ENCODE measurements at regions not wholly inside any gene's neighbourhood (a gene's known extent, or its start where the extent isn't known, plus 50 kb on each side); places are given as distances from the start of the nearest gene placed in this dataset.
"Not testable (repeated sequence)": the region's sequence is repeated elsewhere in the genome, so short reads cannot be mapped to it uniquely, and the experiment has no call there.

DNA sequence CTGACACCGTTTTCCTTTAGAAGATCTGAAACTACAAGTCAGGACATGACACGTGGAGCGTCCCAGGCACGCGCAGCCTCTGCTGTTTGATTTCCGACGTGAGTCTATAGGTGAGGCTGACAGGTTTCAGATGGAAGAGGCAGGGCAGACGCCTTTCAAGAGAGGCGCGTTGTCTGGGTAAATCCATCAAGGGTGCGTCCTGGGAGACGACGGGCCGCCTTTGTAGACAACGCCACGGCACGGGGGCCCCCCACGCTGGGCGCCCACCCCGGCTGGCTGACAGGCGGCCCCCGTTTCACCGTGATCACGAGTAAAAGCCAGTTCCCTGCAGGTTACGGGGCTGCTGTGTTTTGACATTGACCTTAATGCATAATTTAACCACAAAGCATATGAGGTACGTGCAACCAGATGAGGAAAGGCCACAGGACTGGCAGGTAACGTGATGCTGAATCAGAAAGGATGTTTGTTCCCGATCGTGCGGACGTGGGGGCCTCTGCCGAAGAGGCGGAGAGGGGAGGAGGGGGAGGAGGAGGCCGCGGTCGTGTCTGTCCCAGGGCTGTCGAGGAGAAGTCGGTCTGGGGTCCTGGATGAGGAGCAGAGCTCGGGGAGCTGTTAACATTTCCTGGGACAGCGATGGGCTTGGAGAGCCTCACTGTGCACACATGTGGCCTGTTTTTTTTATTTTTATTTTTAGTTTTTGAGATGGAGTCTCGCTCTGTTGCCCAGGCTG is 51.1 kb upstream of the PPP2R3B start:
- Mint-ChIP-seq H3K4me3 (no peak overlapping the region), H3K27me3 (no peaks in the 10 kb centered on the region), H3K4me1 (peaks cover 7% of the 10 kb centered on the region), H3K36me3 (ENCODE audit: low read depth) (peaks cover 7% of the 10 kb centered on the region), H3K27ac (no peak overlapping the region), H3K9me3 (peaks cover 38% of the 10 kb centered on the region)
- ChIA-PET CTCF (no interaction called here), POLR2A (no interaction called here)
- DNase-seq: no peak

DNA sequence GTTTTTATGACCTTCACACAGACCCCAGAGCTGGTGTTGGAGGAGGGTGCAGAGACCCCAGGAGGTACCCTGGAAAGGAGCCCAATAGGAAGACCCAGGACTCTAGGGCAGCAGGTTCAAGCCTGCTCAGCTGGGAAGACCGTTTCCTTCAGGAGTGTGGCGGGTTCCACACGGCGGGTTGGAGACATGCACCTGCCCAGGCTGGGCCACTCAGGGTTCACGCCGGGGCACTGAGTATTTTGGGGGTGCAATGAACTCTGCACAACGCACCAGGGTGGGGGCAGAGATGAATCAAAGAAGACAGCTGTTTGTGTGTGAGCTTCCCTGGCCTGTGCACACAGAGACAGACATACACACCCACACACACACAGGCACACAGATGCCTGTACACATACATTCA is 52.5 kb upstream of the PPP2R3B start:
- DNase-seq: no peak
- Mint-ChIP-seq H3K4me1 (peaks cover 7% of the 10 kb centered on the region), H3K36me3 (ENCODE audit: low read depth) (peaks cover 7% of the 10 kb centered on the region), H3K9me3 (peaks cover 38% of the 10 kb centered on the region), H3K27ac (no peak overlapping the region), H3K4me3 (no peak overlapping the region), H3K27me3 (no peaks in the 10 kb centered on the region)
- CTCF ChIA-PET: no interaction called here
- POLR2A ChIA-PET: no interaction called here

DNA sequence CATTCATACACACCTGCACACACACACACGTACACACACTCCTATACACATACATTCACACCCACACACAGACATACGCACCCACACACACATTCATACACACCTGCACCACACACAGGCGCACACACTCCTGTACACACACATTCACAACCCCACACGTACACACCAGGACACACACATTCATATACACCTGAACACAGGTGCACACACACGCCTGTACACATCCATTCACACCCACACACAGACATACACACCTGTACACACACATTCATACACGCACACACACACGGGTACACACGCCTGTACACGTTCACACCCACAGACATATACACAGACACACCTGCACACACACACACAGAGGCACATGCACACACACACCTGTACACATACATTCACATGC is 53.0 kb upstream of the PPP2R3B start:
- ChIA-PET CTCF (no interaction called here), POLR2A (no interaction called here)
- no peak for DNase-seq
- peaks cover 38% of the 10 kb centered on the region for H3K9me3 Mint-ChIP-seq
- H3K27me3 Mint-ChIP-seq: no peaks in the 10 kb centered on the region
- no peak overlapping the region for H3K4me3 Mint-ChIP-seq
- H3K36me3 Mint-ChIP-seq (ENCODE audit: low read depth): peaks cover 7% of the 10 kb centered on the region
- H3K27ac Mint-ChIP-seq: no peak overlapping the region
- H3K4me1 Mint-ChIP-seq: peaks cover 7% of the 10 kb centered on the region

DNA sequence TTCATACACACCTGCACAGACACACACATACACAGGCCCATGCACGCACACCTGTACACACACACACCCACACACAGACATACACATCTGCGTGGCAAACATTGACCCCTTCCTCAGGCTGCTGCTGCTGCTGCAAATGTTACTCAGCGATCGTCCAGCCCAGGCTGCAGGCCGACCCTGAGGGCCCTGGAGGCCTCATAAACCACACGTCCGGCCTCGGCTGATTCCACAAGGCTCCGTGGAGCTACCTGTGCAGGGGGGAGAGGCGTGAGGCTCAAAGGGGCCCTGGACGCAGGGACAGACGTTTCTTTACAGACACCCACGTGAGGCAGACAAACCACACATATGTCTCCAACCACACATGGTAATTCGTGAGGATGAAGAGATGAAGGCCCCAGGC is 53.9 kb upstream of the PPP2R3B start:
- H3K36me3 Mint-ChIP-seq (ENCODE audit: low read depth): peaks cover 7% of the 10 kb centered on the region

DNA sequence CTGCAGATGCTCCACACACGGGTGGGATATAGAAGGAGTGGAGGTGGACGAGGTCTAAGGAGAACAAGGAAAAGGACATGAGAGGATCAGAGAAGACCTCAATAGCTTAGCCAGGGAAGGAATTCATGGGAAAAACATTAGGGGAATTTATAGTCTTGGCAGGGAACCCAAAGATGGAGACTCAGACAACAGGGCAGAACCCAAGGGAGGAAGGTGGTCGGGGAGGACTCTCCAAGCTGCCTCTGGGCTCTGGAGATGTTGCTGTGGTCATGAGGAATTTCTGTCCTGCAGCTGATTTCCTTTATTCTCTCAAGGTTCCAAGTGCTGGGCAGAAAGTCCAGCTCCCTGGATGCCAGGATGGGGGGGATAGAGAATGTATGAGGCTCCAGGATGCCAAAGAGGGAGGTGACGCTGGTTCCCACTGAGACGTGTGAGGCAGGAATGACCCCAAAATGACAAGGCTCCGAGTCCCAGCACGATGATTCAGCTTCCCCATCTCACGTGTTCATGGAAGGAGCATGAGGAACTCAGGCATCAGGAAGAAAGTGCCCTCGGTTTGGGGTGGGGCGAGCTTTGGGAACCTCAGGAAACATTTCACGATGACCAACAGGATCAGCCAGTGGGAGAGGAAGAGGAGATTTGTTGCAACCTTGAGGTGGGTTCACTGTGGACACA is 57.0 kb upstream of the PPP2R3B start:
- H3K4me1 Mint-ChIP-seq: no peaks in the 10 kb centered on the region
- no peak overlapping the region for H3K4me3 Mint-ChIP-seq
- CTCF ChIA-PET: no interaction called here
- H3K9me3 Mint-ChIP-seq: peaks cover 23% of the 10 kb centered on the region
- no peak for DNase-seq
- no peaks in the 10 kb centered on the region for H3K36me3 Mint-ChIP-seq (ENCODE audit: low read depth)
- POLR2A ChIA-PET: no interaction called here
- no peak overlapping the region for H3K27ac Mint-ChIP-seq
- H3K27me3 Mint-ChIP-seq: no peaks in the 10 kb centered on the region

More for the DNA sequence above, 53.9 kb upstream of the PPP2R3B start:
- Mint-ChIP-seq H3K9me3 (peaks cover 36% of the 10 kb centered on the region), H3K27ac (no peak overlapping the region), H3K27me3 (no peaks in the 10 kb centered on the region), H3K4me3 (no peak overlapping the region), H3K4me1 (peaks cover 7% of the 10 kb centered on the region)
- ChIA-PET CTCF (no interaction called here), POLR2A (no interaction called here)
- no peak for DNase-seq

DNA sequence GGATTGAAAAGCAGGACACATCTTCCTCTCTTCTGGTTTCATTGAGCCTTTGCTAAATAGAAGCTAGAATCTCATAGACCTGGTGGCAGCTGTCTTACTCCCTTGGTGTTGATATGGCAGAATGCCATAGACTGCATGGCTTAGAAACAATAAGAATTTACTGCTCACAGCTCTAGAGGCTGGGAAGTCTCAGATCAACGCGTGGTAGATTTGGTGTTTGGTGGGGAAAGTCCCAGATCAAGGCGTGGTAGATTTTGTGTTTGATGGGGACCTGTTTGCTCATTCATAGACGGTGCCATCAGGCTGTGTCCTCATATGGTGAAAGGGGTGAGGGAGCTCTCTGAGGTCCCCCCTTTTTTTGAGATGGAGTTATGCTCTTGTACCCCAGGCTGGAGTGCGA is 57.6 kb upstream of the PPP2R3B start:
- CTCF ChIA-PET: no interaction called here
- DNase-seq: no peak
- no peak overlapping the region for H3K4me3 Mint-ChIP-seq
- POLR2A ChIA-PET: no interaction called here
- H3K36me3 Mint-ChIP-seq (ENCODE audit: low read depth): no peaks in the 10 kb centered on the region
- H3K9me3 Mint-ChIP-seq: peaks cover 22% of the 10 kb centered on the region
- H3K4me1 Mint-ChIP-seq: no peaks in the 10 kb centered on the region
- H3K27me3 Mint-ChIP-seq: no peaks in the 10 kb centered on the region
- no peak overlapping the region for H3K27ac Mint-ChIP-seq

DNA sequence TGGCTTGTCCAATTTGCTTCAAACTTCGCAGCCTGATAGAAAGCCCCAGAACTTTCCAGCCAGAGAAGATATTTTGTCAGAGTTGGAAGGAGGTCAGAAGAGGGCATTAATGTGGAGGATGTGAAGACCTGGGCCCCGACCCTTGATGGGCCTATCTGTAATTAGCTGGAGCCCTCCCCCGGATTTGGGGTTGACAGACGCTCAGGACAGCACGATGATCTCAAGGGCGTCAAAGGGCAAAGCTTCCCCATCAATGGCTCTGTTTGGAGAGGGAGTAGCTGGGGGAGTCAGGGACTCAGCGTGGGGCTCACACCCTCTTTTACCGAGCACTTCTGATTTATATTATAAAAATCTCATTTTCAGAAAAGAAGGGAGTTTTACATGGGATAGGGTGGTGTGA is 59.0 kb upstream of the PPP2R3B start:
- Mint-ChIP-seq H3K9me3 (peaks cover 8% of the 10 kb centered on the region), H3K27ac (no peak overlapping the region), H3K27me3 (no peaks in the 10 kb centered on the region), H3K4me1 (no peaks in the 10 kb centered on the region), H3K4me3 (no peak overlapping the region), H3K36me3 (ENCODE audit: low read depth) (no peaks in the 10 kb centered on the region)
- no peak for DNase-seq
- CTCF ChIA-PET: no interaction called here
- POLR2A ChIA-PET: no interaction called here

DNA sequence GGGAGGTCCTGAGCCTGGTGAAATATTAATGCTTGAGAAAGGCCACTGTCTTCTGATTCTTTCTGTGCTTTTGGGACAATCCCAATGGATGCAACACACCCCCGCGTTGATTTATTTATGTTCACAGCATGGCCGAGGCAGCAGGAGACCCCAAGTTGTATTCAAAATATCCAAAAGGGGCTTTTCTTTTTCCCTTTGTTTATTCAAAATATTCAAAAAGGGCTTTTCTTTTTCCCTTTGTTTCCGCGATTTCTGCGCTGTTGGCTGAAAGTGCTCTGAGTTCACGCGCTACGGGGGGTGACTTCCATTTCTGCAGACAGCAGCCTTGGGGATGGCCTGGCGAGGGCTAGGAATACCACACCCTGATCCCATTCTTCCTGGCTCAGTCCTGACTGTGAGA is 59.5 kb upstream of the PPP2R3B start:
- no peak overlapping the region for H3K27ac Mint-ChIP-seq
- CTCF ChIA-PET: no interaction called here
- H3K4me3 Mint-ChIP-seq: no peak overlapping the region
- POLR2A ChIA-PET: no interaction called here
- DNase-seq: no peak
- H3K4me1 Mint-ChIP-seq: no peaks in the 10 kb centered on the region
- H3K27me3 Mint-ChIP-seq: no peaks in the 10 kb centered on the region
- H3K36me3 Mint-ChIP-seq (ENCODE audit: low read depth): no peaks in the 10 kb centered on the region
- H3K9me3 Mint-ChIP-seq: peaks cover 4% of the 10 kb centered on the region

DNA sequence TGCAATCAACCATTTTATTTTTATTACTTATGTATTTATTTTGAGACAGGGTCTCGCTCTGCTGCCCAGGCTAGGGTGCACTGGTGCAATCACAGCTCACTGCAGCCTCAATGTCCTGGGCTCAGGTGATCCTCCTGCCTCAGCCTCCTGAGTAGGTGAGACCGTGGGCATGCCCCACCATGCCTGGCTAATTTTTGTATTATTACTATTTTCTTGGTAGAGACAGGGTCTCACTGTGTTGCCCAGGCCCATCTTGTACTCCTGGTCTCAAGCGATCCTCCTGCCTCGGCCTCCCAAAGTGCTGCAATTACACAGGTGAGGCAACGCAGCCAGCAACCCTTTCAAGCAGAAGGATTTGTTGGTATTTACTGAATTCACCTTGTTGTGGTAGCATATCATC is 60.3 kb upstream of the PPP2R3B start:
- no peak overlapping the region for H3K27ac Mint-ChIP-seq
- DNase-seq: no peak
- no peak overlapping the region for H3K4me3 Mint-ChIP-seq
- H3K4me1 Mint-ChIP-seq: no peaks in the 10 kb centered on the region
- H3K36me3 Mint-ChIP-seq (ENCODE audit: low read depth): no peaks in the 10 kb centered on the region
- ChIA-PET CTCF (no interaction called here), POLR2A (no interaction called here)
- peaks cover 4% of the 10 kb centered on the region for H3K9me3 Mint-ChIP-seq
- H3K27me3 Mint-ChIP-seq: no peaks in the 10 kb centered on the region

DNA sequence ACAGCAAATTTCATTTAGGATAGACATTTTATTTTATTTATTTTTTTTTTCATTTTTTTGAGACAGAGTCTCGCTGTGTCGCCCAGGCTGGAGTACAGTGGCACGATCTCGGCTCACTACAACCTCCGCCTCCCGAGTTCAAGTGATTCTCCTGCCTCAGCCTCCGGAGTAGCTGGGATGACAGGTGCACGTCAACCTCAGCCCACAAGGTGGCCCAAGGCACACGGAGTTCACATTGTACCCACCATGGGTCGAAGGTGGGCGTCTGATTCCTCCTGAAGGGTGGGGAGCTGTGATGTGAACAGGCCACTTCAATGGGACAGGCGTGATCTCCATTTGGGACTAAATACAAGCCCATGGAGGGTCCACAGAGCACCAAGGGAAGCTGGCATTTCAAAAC is 65.0 kb upstream of the PPP2R3B start:
- H3K9me3 Mint-ChIP-seq; CTCF ChIA-PET; H3K27me3 Mint-ChIP-seq; POLR2A ChIA-PET; H3K27ac Mint-ChIP-seq; H3K36me3 Mint-ChIP-seq (ENCODE audit: low read depth); DNase-seq; H3K4me3 Mint-ChIP-seq; H3K4me1 Mint-ChIP-seq: not testable (repeated sequence)

DNA sequence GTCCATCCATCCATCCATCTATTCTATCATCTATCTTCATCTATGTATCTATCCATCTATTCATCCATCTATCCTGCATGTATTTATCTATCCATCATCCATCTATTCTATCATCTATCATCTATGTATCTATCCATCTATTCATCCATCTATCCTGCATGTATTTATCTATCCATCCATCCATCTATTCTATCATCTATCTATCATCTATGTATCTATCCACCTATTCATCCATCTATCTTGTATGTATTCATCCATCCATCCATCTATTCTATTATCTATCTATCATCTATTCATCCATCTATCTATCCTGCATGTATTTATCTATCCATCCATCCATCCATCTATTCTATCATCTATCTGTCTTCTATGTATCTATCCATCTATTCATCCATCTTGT is 65.9 kb upstream of the PPP2R3B start:
- no peak for DNase-seq
- H3K4me3 Mint-ChIP-seq: no peak overlapping the region
- H3K9me3 Mint-ChIP-seq: no peaks in the 10 kb centered on the region
- no peak overlapping the region for H3K27ac Mint-ChIP-seq
- no peaks in the 10 kb centered on the region for H3K36me3 Mint-ChIP-seq (ENCODE audit: low read depth)
- H3K4me1 Mint-ChIP-seq: no peaks in the 10 kb centered on the region
- CTCF ChIA-PET: no interaction called here
- POLR2A ChIA-PET: no interaction called here
- H3K27me3 Mint-ChIP-seq: no peaks in the 10 kb centered on the region

DNA sequence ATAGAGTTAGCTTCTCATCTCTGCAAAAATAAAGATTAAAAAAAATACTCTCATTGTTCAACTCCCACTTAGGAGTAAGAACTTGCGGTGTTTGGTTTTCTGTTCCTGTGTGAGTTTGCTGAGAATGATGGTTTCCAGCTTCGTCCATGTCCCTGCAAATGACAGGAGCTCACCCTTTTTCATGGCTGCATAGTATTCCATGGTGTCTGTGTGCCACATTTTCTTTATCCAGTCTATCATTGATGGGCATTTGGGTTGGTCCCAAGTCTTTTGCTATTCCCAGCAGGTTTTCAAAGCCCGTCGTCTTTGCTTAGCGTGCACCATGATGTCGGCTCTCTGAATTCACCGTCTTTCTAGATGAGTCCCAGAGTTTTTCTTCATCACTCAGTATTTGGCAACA is 67.8 kb upstream of the PPP2R3B start:
- H3K4me1 Mint-ChIP-seq; H3K27me3 Mint-ChIP-seq; H3K36me3 Mint-ChIP-seq (ENCODE audit: low read depth); CTCF ChIA-PET; H3K4me3 Mint-ChIP-seq; POLR2A ChIA-PET; H3K27ac Mint-ChIP-seq; DNase-seq; H3K9me3 Mint-ChIP-seq: not testable (repeated sequence)

DNA sequence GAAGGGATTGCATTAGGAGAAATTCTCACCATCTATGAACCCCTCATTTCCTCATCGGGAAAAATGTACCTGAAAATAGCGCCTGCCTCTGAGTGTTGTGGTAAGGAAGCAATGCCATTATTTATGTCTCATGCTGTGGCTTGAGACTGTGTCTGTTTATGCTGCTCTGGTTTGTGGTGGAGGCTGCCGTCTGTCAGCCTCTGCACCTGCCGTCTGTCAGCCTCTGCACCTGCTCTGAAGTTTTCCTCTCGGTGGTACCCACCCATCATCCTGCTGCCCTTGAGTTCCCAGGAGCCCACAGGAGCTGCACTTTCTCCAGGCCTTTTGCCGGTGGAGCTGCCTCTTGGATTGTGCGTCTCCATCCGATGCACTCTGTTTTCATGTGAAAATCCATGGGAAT is 68.5 kb upstream of the PPP2R3B start:
- ChIA-PET POLR2A (no interaction called here), CTCF (no interaction called here)
- Mint-ChIP-seq H3K36me3 (ENCODE audit: low read depth) (no peaks in the 10 kb centered on the region), H3K27ac (no peak overlapping the region), H3K27me3 (no peaks in the 10 kb centered on the region), H3K9me3 (no peaks in the 10 kb centered on the region), H3K4me1 (no peaks in the 10 kb centered on the region), H3K4me3 (no peak overlapping the region)
- no peak for DNase-seq

DNA sequence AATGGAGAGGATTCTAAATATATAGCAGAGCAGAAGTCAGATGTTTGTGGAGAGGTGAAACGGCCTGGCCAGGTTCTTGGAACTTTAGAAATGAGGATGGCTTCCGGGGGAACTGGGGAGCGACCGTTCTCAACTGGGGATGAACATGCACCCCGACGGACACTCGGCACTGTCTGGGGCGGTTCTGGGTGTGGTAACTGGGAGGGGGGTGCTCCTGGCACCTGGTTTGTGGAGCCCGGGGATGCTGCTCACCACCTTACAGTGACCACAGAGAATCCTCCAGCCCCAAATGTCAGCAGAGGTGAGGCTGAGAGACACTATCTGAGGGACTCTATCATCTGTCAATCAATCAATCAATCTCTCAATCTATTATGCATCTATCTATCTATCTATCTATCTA is 69.0 kb upstream of the PPP2R3B start:
- Mint-ChIP-seq H3K4me3 (no peak overlapping the region), H3K27me3 (no peaks in the 10 kb centered on the region), H3K9me3 (peaks cover under 1% of the 10 kb centered on the region), H3K36me3 (ENCODE audit: low read depth) (no peaks in the 10 kb centered on the region), H3K27ac (no peak overlapping the region), H3K4me1 (no peaks in the 10 kb centered on the region)
- ChIA-PET CTCF (no interaction called here), POLR2A (no interaction called here)
- no peak for DNase-seq
